Activated naive CD4-positive, alpha-beta T cell treated with anti-CD3 and anti-CD28 coated beads, Interleukin-2, amount 50 U/mL, for 72 hours (primary cell): ENCODE measurements at regions not wholly inside any gene's neighbourhood (a gene's known extent, or its start where the extent isn't known, plus 50 kb on each side); places are given as distances from the start of the nearest gene placed in this dataset.

ENCODE experiments used
- ATAC-seq, 2 donors: fragments of 150-1000 bp; cut with Tn5 transposase; 2 replicates each; pipeline ENCODE4 v1.10.0; 2021; ENCODE audit warnings: mild to moderate bottlenecking in 2 of 2, moderate library complexity in 2 of 2
- DNase-seq, 2 donors: peaks; one replicate each; pipeline ENCODE4 v3.0.0; 2021 to 2022; ENCODE audit warnings: low spot score in 2 of 2
- H3K27ac Mint-ChIP-seq, 2 donors: one replicate each; pipeline ENCODE4 v1.8.0; 2022; ENCODE audit warnings: mild to moderate bottlenecking in 2 of 2, mixed read lengths in 2 of 2
- H3K36me3 Mint-ChIP-seq, 2 donors: one replicate each; pipeline ENCODE4 v1.8.0; 2022; ENCODE audit warnings: mixed read lengths in 2 of 2
- H3K9me3 Mint-ChIP-seq, 2 donors: one replicate each; pipeline ENCODE4 v1.8.0; 2022; ENCODE audit warnings: mixed read lengths in 2 of 2

DNA sequence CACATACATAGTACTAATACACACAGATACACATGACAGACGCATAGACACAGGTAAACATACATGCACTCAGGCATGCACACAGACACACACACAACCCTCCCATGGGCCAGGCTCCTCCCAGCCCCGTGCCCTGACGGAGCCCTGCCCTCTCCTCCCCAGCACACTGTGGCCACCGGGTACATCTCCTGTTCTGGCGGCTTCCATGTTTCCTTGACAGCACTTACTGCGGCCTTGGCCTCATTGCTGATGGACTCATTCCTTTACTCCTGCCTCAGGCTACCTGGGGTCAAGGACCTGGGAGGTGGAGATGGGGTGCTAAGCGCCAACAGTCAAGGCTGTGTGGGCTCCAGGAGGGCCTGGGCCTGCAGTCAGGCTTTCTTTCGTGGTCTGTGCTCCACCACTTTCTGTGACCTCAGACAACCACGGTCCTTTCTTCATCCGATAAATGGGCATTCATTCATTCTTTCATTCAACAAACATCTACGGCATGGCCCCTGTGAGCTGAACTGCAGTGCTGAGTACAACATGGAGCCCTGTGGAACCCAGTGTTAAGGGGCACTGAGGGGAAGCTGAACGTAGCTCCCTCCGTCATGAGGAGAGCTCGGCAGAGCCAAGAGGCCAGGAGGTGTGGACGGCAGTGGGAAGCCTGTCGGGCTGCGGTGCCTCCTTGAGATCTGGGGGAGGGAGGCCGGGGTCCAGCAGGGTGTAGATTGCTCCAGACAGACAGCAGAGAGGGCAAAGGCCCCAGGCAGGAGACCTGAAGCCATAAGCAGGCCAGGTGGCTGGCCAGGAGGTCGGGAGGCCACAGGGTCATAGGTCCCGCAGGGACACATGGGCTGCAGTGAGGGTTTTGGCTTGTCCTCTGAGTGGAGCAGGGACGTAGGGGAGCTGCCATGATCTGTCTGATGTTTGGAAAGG is 190.4 kb upstream of the HDAC4 start:
- H3K36me3 Mint-ChIP-seq = no peaks in the 10 kb centered on the region
- ATAC-seq = no peak
- peaks cover 12 to 13% of the 10 kb centered on the region in 2 donors for H3K9me3 Mint-ChIP-seq
- DNase-seq = peak in 1 of 2 donors; percentile 33
- peak overlapping the region in 1 of 2 donors; percentile 24 for H3K27ac Mint-ChIP-seq

DNA sequence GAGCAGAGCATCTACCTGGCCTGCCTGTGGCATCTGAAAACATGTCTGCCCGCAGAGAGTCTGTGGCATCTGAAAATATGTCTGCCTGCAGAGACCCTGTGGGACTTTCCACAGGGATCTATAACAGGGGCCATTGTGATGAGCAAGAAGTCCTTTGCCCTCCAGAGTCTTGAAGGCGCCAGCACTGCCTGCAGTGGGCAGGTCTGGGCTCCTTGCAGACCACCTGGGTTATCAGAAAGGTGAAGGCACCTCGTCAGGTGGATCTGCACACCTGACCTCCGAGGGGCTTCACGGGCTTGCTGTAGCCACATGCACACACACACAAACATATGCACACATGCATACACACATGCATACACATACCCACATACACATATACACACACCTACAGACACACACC is 189.5 kb upstream of the HDAC4 start:
- no peak for ATAC-seq
- Mint-ChIP-seq H3K36me3 (no peaks in the 10 kb centered on the region), H3K9me3 (peaks cover 12 to 13% of the 10 kb centered on the region in 2 donors), H3K27ac (no peak overlapping the region)
- peak in 1 of 2 donors; percentile 11 for DNase-seq

DNA sequence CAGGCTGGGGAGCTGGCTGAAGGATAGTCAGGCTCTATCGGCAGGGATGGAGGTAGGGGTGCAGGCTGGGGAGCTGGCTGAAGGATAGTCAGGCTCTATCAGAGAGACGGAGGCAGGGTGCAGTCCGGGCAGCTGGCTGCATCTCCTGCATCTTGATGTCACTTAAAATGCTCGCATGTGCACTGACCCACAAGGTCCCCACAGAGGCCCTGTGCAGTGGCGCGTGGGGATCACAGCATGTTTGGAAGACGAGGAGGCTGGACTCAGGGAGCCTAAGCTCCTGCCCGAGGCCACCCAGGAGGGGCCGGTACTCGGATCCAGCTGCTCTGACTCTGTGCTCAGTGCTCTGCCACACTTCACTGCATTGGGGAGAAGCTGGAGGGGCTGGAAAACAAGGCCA is 189.0 kb upstream of the HDAC4 start:
- H3K36me3 Mint-ChIP-seq = no peaks in the 10 kb centered on the region
- DNase-seq = peak in 1 of 2 donors; percentile 21
- peaks cover 12 to 13% of the 10 kb centered on the region in 2 donors for H3K9me3 Mint-ChIP-seq
- ATAC-seq = no peak
- H3K27ac Mint-ChIP-seq = no peak overlapping the region

- Mint-ChIP-seq H3K27ac (peak overlapping the region in 1 of 2 donors; percentile 5), H3K9me3 (peaks cover 12 to 13% of the 10 kb centered on the region in 2 donors), H3K36me3 (no peaks in the 10 kb centered on the region)
- ATAC-seq (no peak), DNase-seq (no peak)
Observed at GRCh38 chr2:239589270-239589825, 188.5 kb upstream of the HDAC4 start.

DNA sequence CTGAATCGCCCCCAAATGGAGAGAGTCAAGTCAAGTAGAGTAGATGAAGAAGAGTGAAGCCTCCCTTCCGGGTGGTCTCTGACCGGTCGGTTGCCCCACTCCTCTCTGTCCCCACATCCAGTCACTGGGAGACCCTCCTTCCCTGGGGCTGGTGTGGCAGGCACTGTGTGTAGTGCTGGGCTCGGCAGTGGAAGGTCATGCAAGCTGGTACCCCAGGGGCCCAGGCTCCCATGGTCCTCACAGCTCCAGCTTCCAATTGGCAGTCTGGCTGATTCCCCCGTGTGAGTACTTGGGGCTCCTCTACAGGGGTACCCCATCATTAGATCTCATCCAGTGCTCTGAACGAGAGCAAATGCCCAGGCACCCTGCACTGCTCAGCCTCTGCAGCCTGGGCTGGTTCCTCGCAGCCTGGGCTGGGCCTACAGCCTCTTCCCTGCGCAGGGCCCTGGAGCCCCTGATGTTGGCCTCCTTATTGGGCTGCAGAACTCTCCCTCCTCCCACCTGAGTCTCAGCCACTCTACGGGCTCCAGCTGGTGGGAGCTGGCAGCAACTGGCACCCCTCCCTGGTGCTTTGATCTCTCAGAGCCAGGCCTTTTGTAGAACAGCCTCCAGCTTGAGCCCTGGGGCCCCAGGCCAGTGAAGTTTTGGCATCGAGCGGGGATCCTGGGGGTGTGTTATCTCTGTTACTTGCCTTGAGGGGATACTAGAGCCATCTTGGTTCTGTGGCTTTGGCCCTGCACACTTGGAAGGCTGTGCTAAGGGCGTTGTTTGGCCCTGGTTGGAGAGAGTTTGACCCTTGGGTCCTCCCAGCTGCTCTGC is 187.8 kb upstream of the HDAC4 start:
- H3K36me3 Mint-ChIP-seq = no peaks in the 10 kb centered on the region
- H3K27ac Mint-ChIP-seq = no peak overlapping the region
- DNase-seq (no peak), ATAC-seq (no peak)
- peaks cover 12 to 13% of the 10 kb centered on the region in 2 donors for H3K9me3 Mint-ChIP-seq

DNA sequence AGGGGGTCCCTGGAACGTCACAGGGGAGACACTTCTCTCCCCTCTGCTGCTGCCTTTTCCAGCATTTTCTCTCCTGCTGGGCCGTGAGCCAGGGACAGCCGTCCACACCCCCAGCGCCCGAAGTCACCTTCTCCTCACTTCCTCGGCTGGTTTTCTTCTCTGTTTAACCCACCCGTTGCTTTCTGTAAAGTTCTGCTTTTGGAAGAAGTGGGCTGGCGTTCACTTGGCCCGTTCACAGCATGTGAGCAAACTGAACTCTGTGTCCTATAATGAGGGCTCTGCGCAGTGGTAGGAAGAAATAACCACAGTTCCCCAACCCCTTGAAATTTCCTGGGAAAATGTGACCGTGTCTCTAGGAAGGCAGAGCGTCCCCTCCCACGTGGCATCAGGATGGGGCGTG is 187.0 kb upstream of the HDAC4 start:
- ATAC-seq (no peak), DNase-seq (no peak)
- Mint-ChIP-seq H3K36me3 (no peaks in the 10 kb centered on the region), H3K27ac (no peak overlapping the region), H3K9me3 (peaks cover 12 to 13% of the 10 kb centered on the region in 2 donors)

DNA sequence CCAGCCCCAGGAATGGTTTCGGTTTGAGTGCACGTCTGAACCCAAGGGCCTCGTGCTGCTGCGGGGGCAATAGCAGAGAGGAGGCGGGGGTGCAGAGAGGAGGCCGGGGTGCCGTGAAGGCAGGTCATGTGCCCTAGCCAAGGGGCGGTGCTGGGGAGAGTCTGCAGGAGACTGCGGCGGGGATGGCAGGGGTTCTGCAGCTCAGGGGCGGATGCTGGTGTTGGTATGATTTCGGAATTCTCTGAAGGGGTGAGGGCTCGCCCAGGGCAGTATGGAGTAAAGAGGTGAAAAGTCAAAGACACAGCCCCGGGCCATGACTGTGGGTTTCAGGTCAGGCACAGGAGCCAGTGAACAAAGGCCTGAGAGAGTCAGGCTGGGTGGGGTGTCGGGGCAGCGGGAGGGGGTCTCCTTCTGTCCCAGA is 186.5 kb upstream of the HDAC4 start:
- H3K36me3 Mint-ChIP-seq = no peaks in the 10 kb centered on the region
- DNase-seq = no peak
- H3K27ac Mint-ChIP-seq = no peak overlapping the region
- ATAC-seq = no peak
- H3K9me3 Mint-ChIP-seq = peaks cover 8 to 11% of the 10 kb centered on the region in 2 donors

DNA sequence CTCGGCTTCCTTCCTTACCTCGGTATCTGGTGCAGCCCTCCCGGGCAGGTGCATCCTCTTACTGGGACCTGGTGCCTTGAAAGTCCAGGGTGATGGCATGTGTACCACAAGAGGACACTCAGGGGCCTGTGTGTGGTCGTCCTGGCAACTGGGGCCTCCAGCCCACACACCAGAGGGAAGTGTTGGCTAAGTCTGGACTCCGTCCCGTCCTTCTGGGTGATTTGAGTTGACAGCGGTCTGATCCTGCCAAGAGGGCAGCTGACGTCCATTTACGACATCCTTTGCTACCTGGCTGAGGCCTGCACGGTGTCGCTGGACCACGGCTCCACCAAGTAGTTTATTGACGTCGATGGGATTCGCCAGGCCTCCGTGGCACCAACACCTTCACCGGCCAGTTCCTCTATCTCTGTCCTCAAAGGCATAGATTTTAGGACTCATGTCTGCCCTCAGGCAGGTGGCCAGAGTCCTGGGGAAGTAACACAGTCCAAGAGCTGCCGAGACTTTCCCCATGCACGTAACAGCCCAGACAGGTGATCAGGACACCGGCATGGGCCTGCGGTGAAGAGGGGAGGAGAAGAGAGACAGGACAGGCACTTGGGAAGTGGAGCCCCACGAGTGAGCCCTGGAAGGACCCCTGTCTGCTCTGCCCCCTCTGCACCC is 186.0 kb upstream of the HDAC4 start:
- Mint-ChIP-seq H3K36me3 (no peaks in the 10 kb centered on the region), H3K9me3 (peaks cover 3 to 5% of the 10 kb centered on the region in 2 donors), H3K27ac (no peak overlapping the region)
- no peak for DNase-seq
- ATAC-seq = no peak

- Mint-ChIP-seq H3K27ac (no peak overlapping the region), H3K9me3 (no peaks in the 10 kb centered on the region), H3K36me3 (no peaks in the 10 kb centered on the region)
- DNase-seq (no peak), ATAC-seq (no peak)
Observed at GRCh38 chr2:239585422-239585821, 184.6 kb upstream of the HDAC4 start.

DNA sequence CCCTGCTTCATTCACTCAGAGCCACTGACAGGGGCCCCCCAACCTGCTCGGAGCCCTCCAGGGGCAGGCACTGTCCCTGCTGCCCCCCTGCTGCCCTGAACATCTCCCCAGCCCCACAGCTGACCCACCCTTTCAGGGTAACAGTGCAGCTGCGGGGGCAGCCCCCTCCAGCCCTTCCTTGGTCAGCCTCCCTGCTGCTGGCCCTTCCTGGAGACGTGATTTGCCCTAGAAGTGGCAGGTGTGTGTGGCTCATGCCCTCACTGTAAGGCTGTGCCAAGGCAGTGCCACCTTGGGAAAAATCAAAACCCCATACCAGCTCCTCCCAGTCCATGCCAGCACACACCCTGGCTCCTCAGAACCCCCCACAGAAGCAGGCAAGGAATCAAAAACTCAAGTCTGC is 184.2 kb upstream of the HDAC4 start:
- Mint-ChIP-seq H3K36me3 (no peaks in the 10 kb centered on the region), H3K27ac (no peak overlapping the region), H3K9me3 (no peaks in the 10 kb centered on the region)
- no peak for DNase-seq
- no peak for ATAC-seq

- no peaks in the 10 kb centered on the region for H3K36me3 Mint-ChIP-seq
- no peaks in the 10 kb centered on the region for H3K9me3 Mint-ChIP-seq
- ATAC-seq = no peak
- DNase-seq = no peak
- H3K27ac Mint-ChIP-seq = no peak overlapping the region
Observed at GRCh38 chr2:239583879-239584859, 183.3 kb upstream of the HDAC4 start.

GRCh38 chr2:239583171-239583878 is 182.5 kb upstream of the HDAC4 start:
- ATAC-seq (no peak), DNase-seq (no peak)
- H3K9me3 Mint-ChIP-seq = no peaks in the 10 kb centered on the region
- peak overlapping the region; percentile 15 to 17 for H3K27ac Mint-ChIP-seq
- H3K36me3 Mint-ChIP-seq = no peaks in the 10 kb centered on the region

DNA sequence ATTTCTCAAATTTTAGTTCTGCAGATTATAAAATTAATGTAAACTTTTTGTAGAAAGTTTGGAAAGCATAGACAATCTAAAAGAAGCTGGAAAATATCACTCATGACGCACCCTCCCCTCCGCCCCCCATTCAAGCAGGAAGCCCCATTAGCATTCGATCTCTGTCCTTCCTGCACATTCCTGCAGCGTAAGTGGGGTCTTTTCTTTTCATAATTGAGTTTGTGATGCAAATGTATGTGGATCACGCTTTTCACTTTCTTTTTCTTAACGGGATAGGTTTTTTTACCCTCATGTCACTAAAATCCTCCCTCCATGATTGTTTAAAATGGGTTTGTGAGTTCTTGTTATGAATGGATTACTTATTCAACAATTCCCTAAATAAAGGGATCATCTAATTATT is 181.7 kb upstream of the HDAC4 start:
- no peak for DNase-seq
- ATAC-seq = no peak
- Mint-ChIP-seq H3K36me3 (no peaks in the 10 kb centered on the region), H3K27ac (no peak overlapping the region), H3K9me3 (no peaks in the 10 kb centered on the region)

GRCh38 chr2:239581352-239581901 is 180.6 kb upstream of the HDAC4 start:
- H3K27ac Mint-ChIP-seq = no peak overlapping the region

DNA sequence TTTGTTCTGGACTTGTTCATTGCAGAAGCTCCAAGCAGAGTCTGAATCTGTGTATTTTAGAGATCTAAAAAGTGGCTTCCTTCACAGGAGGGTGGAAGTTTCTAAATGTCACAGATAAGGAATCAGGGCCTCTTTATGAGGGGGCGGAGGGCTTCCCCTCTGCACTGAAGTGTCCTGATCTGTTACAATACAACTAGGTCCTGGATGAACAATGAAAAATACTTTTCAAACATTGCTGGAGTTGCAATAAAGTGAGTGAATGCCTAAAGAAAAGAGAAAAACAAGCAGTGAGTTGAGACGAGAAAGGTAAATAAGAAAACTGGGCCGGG is 179.3 kb upstream of the HDAC4 start:
- Mint-ChIP-seq H3K9me3 (no peaks in the 10 kb centered on the region), H3K36me3 (no peaks in the 10 kb centered on the region), H3K27ac (peak overlapping the region in 1 of 2 donors; percentile 12)
- DNase-seq (no peak), ATAC-seq (no peak)

More at GRCh38 chr2:239581352-239581901, 180.6 kb upstream of the HDAC4 start:
- no peak for ATAC-seq
- Mint-ChIP-seq H3K9me3 (no peaks in the 10 kb centered on the region), H3K36me3 (no peaks in the 10 kb centered on the region)
- peak in 1 of 2 donors; percentile 54 for DNase-seq
